ENCODE measurements at regions not wholly inside any gene's neighbourhood (a gene's known extent, or its start where the extent isn't known, plus 50 kb on each side); places are given as distances from the start of the nearest gene placed in this dataset.

DNA sequence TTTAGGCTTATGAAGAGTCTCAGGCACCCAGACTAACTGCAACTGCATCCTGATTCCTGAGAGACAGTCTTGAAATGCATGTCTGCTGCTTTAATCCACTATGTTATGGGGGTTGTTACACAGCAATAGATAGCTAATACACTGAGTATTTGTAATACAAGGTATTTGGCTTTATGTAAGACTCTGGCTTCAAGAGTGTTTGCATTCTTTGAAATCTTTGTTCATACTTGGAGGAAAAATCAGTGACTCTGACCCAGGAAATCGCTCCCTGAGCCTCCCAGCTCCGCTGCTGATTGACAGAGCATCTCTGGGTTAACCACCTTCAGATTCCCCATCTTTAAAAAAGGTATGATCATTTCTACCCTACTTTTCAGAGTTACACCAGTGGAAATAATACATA, 133.9 kb downstream of the MTPAP start:
- TF ChIP-seq, protein P1, sequence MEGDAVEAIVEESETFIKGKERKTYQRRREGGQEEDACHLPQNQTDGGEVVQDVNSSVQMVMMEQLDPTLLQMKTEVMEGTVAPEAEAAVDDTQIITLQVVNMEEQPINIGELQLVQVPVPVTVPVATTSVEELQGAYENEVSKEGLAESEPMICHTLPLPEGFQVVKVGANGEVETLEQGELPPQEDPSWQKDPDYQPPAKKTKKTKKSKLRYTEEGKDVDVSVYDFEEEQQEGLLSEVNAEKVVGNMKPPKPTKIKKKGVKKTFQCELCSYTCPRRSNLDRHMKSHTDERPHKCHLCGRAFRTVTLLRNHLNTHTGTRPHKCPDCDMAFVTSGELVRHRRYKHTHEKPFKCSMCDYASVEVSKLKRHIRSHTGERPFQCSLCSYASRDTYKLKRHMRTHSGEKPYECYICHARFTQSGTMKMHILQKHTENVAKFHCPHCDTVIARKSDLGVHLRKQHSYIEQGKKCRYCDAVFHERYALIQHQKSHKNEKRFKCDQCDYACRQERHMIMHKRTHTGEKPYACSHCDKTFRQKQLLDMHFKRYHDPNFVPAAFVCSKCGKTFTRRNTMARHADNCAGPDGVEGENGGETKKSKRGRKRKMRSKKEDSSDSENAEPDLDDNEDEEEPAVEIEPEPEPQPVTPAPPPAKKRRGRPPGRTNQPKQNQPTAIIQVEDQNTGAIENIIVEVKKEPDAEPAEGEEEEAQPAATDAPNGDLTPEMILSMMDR (IDR thresholded peaks at IDR 0.05; ENCODE audit: poor library complexity, severe bottlenecking) = no peak
- no peak overlapping the region for H3K27ac ChIP-seq (ENCODE audit: poor library complexity, severe bottlenecking)
- no peaks in the 10 kb centered on the region for H3K9me3 ChIP-seq (ENCODE audit: severe bottlenecking)
- no peaks in the 10 kb centered on the region for H3K27me3 ChIP-seq (ENCODE audit: insufficient read depth, poor library complexity, severe bottlenecking)
- H3K4me1 ChIP-seq (ENCODE audit: insufficient read depth, poor library complexity, severe bottlenecking) = peaks cover 6% of the 10 kb centered on the region
- DNase-seq (ENCODE audit: low spot score) (no peak), ATAC-seq (ENCODE audit: low read depth) (no peak)
- H3K36me3 ChIP-seq (ENCODE audit: low read depth) = no peaks in the 10 kb centered on the region
- H3K4me3 ChIP-seq (ENCODE audit: severe bottlenecking) = no peak overlapping the region

DNA sequence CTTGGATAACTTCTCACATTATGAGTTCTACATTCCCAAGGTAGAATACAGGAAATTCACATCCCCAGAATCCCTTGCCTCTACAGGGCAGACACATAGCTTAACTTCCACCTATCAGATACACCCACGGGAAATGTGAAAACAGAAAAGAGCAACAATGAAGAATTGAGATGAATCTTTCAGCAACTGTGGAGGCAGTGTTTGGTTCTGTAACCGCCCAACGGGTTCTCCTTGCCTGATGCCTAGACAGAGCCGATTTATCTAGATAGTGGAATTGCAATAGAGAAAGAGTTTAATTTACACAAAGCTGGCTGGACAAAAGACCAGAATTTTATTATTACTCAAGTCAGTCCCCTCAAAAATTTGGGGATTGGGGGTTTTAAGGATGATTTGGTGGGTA, 138.8 kb downstream of the MTPAP start:
- Histone ChIP-seq H3K27ac (ENCODE audit: poor library complexity, severe bottlenecking) (no peak overlapping the region), H3K4me1 (ENCODE audit: insufficient read depth, poor library complexity, severe bottlenecking) (no peaks in the 10 kb centered on the region), H3K27me3 (ENCODE audit: insufficient read depth, poor library complexity, severe bottlenecking) (no peaks in the 10 kb centered on the region), H3K4me3 (ENCODE audit: severe bottlenecking) (no peak overlapping the region), H3K36me3 (ENCODE audit: low read depth) (no peaks in the 10 kb centered on the region), H3K9me3 (ENCODE audit: severe bottlenecking) (no peaks in the 10 kb centered on the region)
- TF ChIP-seq, protein P1 (IDR thresholded peaks at IDR 0.05; ENCODE audit: poor library complexity, severe bottlenecking) = no peak
- no peak for ATAC-seq (ENCODE audit: low read depth)
- DNase-seq (ENCODE audit: low spot score) = no peak

DNA sequence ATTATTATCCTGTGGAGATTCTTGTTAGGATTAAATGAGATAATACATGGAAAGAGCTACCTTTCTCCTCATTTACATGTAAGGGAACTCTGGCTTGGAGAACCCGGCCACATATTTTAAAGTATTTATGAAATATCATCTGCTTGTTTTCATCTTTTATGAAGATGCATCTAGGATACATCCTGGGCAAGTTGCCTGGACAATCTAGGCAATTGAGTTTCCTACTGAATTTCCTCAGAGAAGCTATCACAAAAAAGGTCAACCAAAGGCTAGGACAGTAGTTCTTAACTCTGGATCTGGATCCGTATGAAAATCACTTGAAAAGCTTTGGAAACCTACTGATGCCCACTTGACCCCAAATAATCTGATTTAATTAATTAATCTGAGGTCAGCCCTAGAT, 140.7 kb downstream of the MTPAP start:
- no peak overlapping the region for H3K27ac ChIP-seq (ENCODE audit: poor library complexity, severe bottlenecking)
- H3K4me1 ChIP-seq (ENCODE audit: insufficient read depth, poor library complexity, severe bottlenecking) = no peaks in the 10 kb centered on the region
- no peaks in the 10 kb centered on the region for H3K36me3 ChIP-seq (ENCODE audit: low read depth)
- ATAC-seq (ENCODE audit: low read depth) (no peak), DNase-seq (ENCODE audit: low spot score) (no peak)
- TF ChIP-seq, protein P1 (IDR thresholded peaks at IDR 0.05; ENCODE audit: poor library complexity, severe bottlenecking) = no peak
- H3K4me3 ChIP-seq (ENCODE audit: severe bottlenecking) = no peak overlapping the region
- no peaks in the 10 kb centered on the region for H3K27me3 ChIP-seq (ENCODE audit: insufficient read depth, poor library complexity, severe bottlenecking)
- no peaks in the 10 kb centered on the region for H3K9me3 ChIP-seq (ENCODE audit: severe bottlenecking)

DNA sequence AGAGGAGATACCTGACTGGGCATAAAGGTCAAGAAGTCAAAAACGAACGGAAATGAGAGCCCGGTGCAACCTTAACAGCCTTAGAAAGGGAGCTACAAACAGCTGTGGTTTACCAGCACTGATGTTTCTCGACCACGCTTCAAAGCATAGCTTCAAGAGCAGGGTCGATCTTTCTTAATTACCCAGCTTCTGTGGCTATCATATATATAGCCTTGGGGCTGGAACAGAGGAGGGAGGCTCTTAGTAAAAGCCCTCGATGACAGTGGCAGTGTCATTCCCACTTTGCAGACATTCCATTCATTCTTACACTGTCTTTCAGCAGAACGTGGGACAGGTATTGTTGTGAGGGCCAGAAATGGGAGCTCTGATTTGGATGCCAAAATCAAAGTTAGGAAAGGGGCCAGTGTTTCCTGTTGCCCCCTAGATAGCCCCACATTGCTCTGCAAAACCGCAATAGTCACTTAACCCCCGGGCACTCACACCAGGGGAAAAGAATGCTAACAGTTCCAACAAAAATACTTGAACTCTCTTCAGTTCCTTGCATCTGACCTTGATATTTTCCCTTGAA, 141.5 kb downstream of the MTPAP start:
- H3K27ac ChIP-seq (ENCODE audit: poor library complexity, severe bottlenecking) = no peak overlapping the region
- no peaks in the 10 kb centered on the region for H3K4me1 ChIP-seq (ENCODE audit: insufficient read depth, poor library complexity, severe bottlenecking)
- no peak for DNase-seq (ENCODE audit: low spot score)
- TF ChIP-seq, protein P1 (IDR thresholded peaks at IDR 0.05; ENCODE audit: poor library complexity, severe bottlenecking) = no peak
- H3K9me3 ChIP-seq (ENCODE audit: severe bottlenecking) = no peaks in the 10 kb centered on the region
- H3K36me3 ChIP-seq (ENCODE audit: low read depth) = no peaks in the 10 kb centered on the region
- H3K4me3 ChIP-seq (ENCODE audit: severe bottlenecking) = no peak overlapping the region
- no peaks in the 10 kb centered on the region for H3K27me3 ChIP-seq (ENCODE audit: insufficient read depth, poor library complexity, severe bottlenecking)
- no peak for ATAC-seq (ENCODE audit: low read depth)

DNA sequence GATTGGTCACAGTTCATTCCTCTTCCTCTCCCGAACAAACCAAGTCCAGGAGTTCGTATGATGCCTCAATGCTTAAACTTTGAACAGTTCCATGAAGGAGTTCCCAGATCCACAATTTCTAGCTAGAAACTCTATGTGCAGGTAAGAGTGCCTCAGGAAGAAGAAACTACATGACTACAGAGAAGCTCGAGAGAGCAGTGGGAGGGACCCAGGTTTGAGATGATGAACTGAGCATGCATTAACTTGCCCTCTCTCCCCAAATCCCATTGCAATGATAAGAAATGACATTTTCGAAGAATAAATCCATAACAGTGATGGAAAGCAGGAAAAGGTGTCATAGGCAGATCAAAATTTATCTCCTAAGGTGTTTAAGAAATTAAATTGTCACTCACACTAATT, 140.6 kb upstream of the JCAD start:
- ATAC-seq (ENCODE audit: low read depth) (no peak), DNase-seq (ENCODE audit: low spot score) (no peak)
- TF ChIP-seq, protein P1 (IDR thresholded peaks at IDR 0.05; ENCODE audit: poor library complexity, severe bottlenecking) = no peak
- no peak overlapping the region for H3K4me3 ChIP-seq (ENCODE audit: severe bottlenecking)
- peaks cover 8% of the 10 kb centered on the region for H3K4me1 ChIP-seq (ENCODE audit: insufficient read depth, poor library complexity, severe bottlenecking)
- H3K27me3 ChIP-seq (ENCODE audit: insufficient read depth, poor library complexity, severe bottlenecking) = no peaks in the 10 kb centered on the region
- H3K36me3 ChIP-seq (ENCODE audit: low read depth) = no peaks in the 10 kb centered on the region
- H3K27ac ChIP-seq (ENCODE audit: poor library complexity, severe bottlenecking) = no peak overlapping the region
- no peaks in the 10 kb centered on the region for H3K9me3 ChIP-seq (ENCODE audit: severe bottlenecking)
